ENCODE measurements at regions not wholly inside any gene's neighbourhood (a gene's known extent, or its start where the extent isn't known, plus 50 kb on each side); places are given as distances from the start of the nearest gene placed in this dataset.

DNA sequence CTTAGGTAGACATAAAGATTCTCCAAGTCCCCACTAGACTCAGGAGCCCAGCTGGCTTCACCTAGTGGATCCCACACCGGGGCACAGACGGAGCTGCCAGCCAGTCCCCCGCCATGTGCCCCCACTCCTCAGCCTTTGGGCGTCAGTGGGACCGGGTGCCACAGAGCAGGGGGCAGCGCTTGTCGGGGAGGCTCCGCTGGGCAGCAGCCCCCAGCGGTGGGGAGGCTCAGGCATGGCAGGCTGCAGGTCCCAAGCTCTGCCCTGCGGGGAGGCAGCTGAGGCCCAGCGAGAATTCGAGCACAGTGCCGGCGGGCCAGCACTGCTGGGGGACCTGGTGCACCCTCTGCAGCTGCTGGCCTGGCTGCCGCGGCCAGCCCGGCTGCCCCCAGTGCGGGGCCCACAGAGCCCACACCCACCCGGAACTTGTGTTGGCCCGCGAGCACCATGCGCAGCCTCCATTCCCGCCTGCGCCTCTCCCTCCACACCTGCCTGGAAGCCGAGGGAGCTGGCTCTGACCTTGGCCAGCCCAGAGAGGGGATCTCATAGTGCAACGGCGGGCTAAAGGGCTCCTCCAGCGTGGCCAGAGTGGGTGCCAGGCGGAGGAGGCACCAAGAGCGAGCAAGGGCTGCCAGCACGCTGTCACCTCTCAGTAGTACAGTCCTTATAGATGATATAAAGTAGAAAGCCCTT lies 390.7 kb downstream of the PLK2 start:
- Histone ChIP-seq H3K9ac (ENCODE audit: low read length) (no peak overlapping the region), H3K4me1 (ENCODE audit: insufficient read depth, low read length, severe bottlenecking) (no peaks in the 10 kb centered on the region), H3F3A (ENCODE audit: insufficient read depth, low read length) (no peaks in the 10 kb centered on the region), H3K4me2 (ENCODE audit: low read length) (no peak overlapping the region), H3K9me3 (ENCODE audit: low read length) (no peaks in the 10 kb centered on the region), H3K36me3 (ENCODE audit: insufficient read depth, low read length) (no peaks in the 10 kb centered on the region), H3K4me3 (ENCODE audit: low read depth, low read length, poor library complexity, severe bottlenecking) (no peak overlapping the region), H3K9me2 (ENCODE audit: low read depth, low read length) (no peaks in the 10 kb centered on the region), H3K79me2 (ENCODE audit: insufficient read depth, low read length) (no peaks in the 10 kb centered on the region), H4K20me1 (ENCODE audit: insufficient read depth, low read length) (no peaks in the 10 kb centered on the region), H3K27ac (ENCODE audit: low read depth, low read length, poor library complexity, severe bottlenecking) (no peak overlapping the region), H2AFZ (ENCODE audit: low read length) (no peak overlapping the region), H3K27me3 (ENCODE audit: insufficient read depth, low read length) (peaks cover 3% of the 10 kb centered on the region; the same call in 1 of the 2 replicates)
- TF ChIP-seq, protein P1, sequence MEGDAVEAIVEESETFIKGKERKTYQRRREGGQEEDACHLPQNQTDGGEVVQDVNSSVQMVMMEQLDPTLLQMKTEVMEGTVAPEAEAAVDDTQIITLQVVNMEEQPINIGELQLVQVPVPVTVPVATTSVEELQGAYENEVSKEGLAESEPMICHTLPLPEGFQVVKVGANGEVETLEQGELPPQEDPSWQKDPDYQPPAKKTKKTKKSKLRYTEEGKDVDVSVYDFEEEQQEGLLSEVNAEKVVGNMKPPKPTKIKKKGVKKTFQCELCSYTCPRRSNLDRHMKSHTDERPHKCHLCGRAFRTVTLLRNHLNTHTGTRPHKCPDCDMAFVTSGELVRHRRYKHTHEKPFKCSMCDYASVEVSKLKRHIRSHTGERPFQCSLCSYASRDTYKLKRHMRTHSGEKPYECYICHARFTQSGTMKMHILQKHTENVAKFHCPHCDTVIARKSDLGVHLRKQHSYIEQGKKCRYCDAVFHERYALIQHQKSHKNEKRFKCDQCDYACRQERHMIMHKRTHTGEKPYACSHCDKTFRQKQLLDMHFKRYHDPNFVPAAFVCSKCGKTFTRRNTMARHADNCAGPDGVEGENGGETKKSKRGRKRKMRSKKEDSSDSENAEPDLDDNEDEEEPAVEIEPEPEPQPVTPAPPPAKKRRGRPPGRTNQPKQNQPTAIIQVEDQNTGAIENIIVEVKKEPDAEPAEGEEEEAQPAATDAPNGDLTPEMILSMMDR (IDR thresholded peaks at IDR 0.05; ENCODE audit: low read length) = no peak
- TF ChIP-seq EZH2 (IDR thresholded peaks at IDR 0.05; ENCODE audit: borderline replicate concordance, low read length) = no peak

DNA sequence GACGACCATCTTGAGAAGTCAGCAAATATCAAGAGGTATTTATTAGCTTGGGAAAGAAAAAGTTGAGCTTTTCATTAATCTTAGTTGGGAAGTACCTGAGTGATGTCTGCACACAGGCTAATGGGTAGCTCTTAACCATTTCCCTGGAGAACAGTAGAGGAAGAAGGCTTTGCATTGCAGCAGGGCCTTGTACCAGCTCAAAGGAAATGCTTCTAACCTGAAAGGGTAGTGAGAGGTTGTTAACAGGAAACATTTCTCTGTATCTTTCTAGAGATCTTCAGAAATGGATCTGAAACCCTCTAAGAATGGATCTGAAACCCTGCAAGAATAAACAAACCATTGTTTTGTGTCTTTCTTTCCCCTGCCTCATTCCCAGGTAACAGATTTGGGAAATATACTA lies 393.3 kb downstream of the PLK2 start:
- Histone ChIP-seq H3K27me3 (ENCODE audit: insufficient read depth, low read length) (peaks cover 3% of the 10 kb centered on the region; the same call in 1 of the 2 replicates), H3K9ac (ENCODE audit: low read length) (no peak overlapping the region), H3K4me2 (ENCODE audit: low read length) (no peak overlapping the region), H3K36me3 (ENCODE audit: insufficient read depth, low read length) (no peaks in the 10 kb centered on the region), H3K4me3 (ENCODE audit: low read depth, low read length, poor library complexity, severe bottlenecking) (no peak overlapping the region), H3F3A (ENCODE audit: insufficient read depth, low read length) (no peaks in the 10 kb centered on the region), H3K4me1 (ENCODE audit: insufficient read depth, low read length, severe bottlenecking) (no peaks in the 10 kb centered on the region), H2AFZ (ENCODE audit: low read length) (no peak overlapping the region), H3K27ac (ENCODE audit: low read depth, low read length, poor library complexity, severe bottlenecking) (no peak overlapping the region), H3K9me2 (ENCODE audit: low read depth, low read length) (no peaks in the 10 kb centered on the region), H3K79me2 (ENCODE audit: insufficient read depth, low read length) (no peaks in the 10 kb centered on the region), H4K20me1 (ENCODE audit: insufficient read depth, low read length) (no peaks in the 10 kb centered on the region), H3K9me3 (ENCODE audit: low read length) (no peaks in the 10 kb centered on the region)
- TF ChIP-seq EZH2 (IDR thresholded peaks at IDR 0.05; ENCODE audit: borderline replicate concordance, low read length) = no peak
- TF ChIP-seq, protein P1 (IDR thresholded peaks at IDR 0.05; ENCODE audit: low read length) = no peak

DNA sequence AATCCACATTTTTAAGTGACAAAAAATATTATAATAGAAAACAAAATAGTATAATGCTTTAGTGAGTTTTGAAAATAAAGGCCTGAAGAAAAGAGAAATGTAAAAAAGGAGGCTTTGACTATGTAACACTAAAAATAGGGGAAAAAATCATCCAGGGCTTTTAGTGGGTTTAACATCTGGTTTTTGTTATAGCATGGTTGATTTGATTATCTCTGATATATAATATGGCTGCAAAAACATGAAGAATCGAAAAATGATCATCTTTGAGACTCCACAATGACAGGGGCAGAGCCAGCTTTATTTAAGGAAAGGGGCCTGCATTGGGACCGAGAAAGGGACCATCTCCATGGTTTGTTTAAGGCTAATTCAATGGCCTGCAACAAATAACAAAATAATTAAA lies 393.8 kb downstream of the PLK2 start:
- Histone ChIP-seq H3K4me1 (ENCODE audit: insufficient read depth, low read length, severe bottlenecking) (no peaks in the 10 kb centered on the region), H3K79me2 (ENCODE audit: insufficient read depth, low read length) (no peaks in the 10 kb centered on the region), H3K9me2 (ENCODE audit: low read depth, low read length) (no peaks in the 10 kb centered on the region), H3K36me3 (ENCODE audit: insufficient read depth, low read length) (no peaks in the 10 kb centered on the region), H3K4me3 (ENCODE audit: low read depth, low read length, poor library complexity, severe bottlenecking) (no peak overlapping the region), H3K27ac (ENCODE audit: low read depth, low read length, poor library complexity, severe bottlenecking) (no peak overlapping the region), H4K20me1 (ENCODE audit: insufficient read depth, low read length) (no peaks in the 10 kb centered on the region), H3K4me2 (ENCODE audit: low read length) (no peak overlapping the region), H3F3A (ENCODE audit: insufficient read depth, low read length) (no peaks in the 10 kb centered on the region), H3K9ac (ENCODE audit: low read length) (no peak overlapping the region), H2AFZ (ENCODE audit: low read length) (no peak overlapping the region), H3K27me3 (ENCODE audit: insufficient read depth, low read length) (peaks cover 3% of the 10 kb centered on the region; the same call in 1 of the 2 replicates), H3K9me3 (ENCODE audit: low read length) (no peaks in the 10 kb centered on the region)
- TF ChIP-seq, protein P1 (IDR thresholded peaks at IDR 0.05; ENCODE audit: low read length) = no peak
- no peak for TF ChIP-seq EZH2 (IDR thresholded peaks at IDR 0.05; ENCODE audit: borderline replicate concordance, low read length)
